ENCODE measurements at regions not wholly inside any gene's neighbourhood (a gene's known extent, or its start where the extent isn't known, plus 50 kb on each side); places are given as distances from the start of the nearest gene placed in this dataset.

DNA sequence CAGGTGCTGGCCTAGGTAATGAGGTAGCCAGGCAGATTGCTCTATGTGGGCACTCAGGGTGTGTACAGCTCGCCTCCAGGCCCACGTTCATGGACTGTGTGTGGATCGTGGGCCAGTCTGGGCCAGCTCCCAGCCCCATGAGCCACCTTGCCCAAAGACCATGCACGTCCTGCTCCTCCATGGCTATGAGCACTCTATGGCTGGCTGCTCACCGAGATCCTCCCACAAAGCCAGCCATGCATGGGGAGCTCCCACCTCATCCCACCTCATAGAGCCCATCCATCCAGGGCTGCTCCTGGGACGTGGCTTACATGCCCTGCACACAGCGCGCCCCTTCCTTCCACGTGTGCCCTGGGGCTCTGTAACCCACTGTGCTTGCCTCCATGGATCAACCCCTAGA lies 262.5 kb upstream of the IRX1 start:
- H3K27ac Mint-ChIP-seq (ENCODE audit: unreplicated experiment): no peak overlapping the region
- TF ChIP-seq, protein P1, sequence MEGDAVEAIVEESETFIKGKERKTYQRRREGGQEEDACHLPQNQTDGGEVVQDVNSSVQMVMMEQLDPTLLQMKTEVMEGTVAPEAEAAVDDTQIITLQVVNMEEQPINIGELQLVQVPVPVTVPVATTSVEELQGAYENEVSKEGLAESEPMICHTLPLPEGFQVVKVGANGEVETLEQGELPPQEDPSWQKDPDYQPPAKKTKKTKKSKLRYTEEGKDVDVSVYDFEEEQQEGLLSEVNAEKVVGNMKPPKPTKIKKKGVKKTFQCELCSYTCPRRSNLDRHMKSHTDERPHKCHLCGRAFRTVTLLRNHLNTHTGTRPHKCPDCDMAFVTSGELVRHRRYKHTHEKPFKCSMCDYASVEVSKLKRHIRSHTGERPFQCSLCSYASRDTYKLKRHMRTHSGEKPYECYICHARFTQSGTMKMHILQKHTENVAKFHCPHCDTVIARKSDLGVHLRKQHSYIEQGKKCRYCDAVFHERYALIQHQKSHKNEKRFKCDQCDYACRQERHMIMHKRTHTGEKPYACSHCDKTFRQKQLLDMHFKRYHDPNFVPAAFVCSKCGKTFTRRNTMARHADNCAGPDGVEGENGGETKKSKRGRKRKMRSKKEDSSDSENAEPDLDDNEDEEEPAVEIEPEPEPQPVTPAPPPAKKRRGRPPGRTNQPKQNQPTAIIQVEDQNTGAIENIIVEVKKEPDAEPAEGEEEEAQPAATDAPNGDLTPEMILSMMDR (IDR thresholded peaks at IDR 0.05; ENCODE audit: partially characterized antibody, unreplicated experiment): no peak
- H3K36me3 Mint-ChIP-seq (ENCODE audit: unreplicated experiment): no peaks in the 10 kb centered on the region
- DNase-seq: no peak
- no peaks in the 10 kb centered on the region for H3K4me1 Mint-ChIP-seq (ENCODE audit: low read depth, unreplicated experiment)
- H3K4me3 Mint-ChIP-seq (ENCODE audit: unreplicated experiment): no peak overlapping the region
- H3K27me3 Mint-ChIP-seq (ENCODE audit: unreplicated experiment): peaks cover 4% of the 10 kb centered on the region
- H3K9me3 Mint-ChIP-seq (ENCODE audit: unreplicated experiment): peaks cover 3% of the 10 kb centered on the region

DNA sequence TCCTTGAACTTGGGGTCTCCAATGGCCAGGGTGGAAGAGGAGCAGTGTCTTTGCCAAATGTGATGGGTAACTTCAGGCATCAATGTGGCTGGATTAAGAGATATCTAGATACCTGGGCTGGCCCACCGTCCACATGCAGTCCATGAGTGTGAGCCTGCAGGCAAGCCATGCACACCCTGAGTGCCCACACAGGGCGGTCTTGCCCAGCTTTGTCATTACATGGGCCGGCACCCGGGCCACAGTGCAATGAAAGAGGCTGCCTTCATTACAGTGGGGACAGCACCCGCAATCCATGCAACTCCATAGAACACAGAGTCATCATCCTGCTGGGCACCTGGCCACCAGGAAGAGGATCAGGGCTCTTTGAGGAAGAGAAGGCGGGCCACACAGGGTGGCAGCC lies 263.8 kb upstream of the IRX1 start:
- Mint-ChIP-seq H3K9me3 (ENCODE audit: unreplicated experiment) (peaks cover 3% of the 10 kb centered on the region), H3K4me3 (ENCODE audit: unreplicated experiment) (no peak overlapping the region), H3K36me3 (ENCODE audit: unreplicated experiment) (no peaks in the 10 kb centered on the region), H3K4me1 (ENCODE audit: low read depth, unreplicated experiment) (no peaks in the 10 kb centered on the region), H3K27ac (ENCODE audit: unreplicated experiment) (no peak overlapping the region), H3K27me3 (ENCODE audit: unreplicated experiment) (peaks cover 4% of the 10 kb centered on the region)
- DNase-seq: no peak
- TF ChIP-seq, protein P1 (IDR thresholded peaks at IDR 0.05; ENCODE audit: partially characterized antibody, unreplicated experiment): no peak

DNA sequence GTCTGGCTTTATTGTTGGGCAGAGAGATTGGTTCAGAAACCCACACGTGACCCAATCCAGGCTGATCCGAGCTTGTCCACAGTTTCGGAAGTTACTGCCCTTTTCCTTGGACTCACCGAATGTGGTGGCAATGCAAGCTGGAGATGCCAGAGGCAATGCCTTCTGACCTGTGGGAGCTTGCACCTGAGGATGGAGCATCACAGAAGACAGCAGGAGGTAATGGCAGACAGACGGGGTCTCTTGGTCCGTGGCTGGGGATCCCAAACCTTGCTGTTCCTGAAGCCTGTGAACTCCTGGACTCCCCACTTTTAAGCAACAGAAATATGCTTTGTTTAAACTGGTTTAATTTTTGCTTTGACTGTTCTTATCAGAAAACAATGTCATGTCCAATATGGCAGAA lies 265.2 kb upstream of the IRX1 start:
- H3K36me3 Mint-ChIP-seq (ENCODE audit: unreplicated experiment): no peaks in the 10 kb centered on the region
- peaks cover 3% of the 10 kb centered on the region for H3K9me3 Mint-ChIP-seq (ENCODE audit: unreplicated experiment)
- TF ChIP-seq, protein P1 (IDR thresholded peaks at IDR 0.05; ENCODE audit: partially characterized antibody, unreplicated experiment): no peak
- H3K27ac Mint-ChIP-seq (ENCODE audit: unreplicated experiment): no peak overlapping the region
- H3K27me3 Mint-ChIP-seq (ENCODE audit: unreplicated experiment): peaks cover 4% of the 10 kb centered on the region
- no peak for DNase-seq
- H3K4me1 Mint-ChIP-seq (ENCODE audit: low read depth, unreplicated experiment): peaks cover 2% of the 10 kb centered on the region
- no peak overlapping the region for H3K4me3 Mint-ChIP-seq (ENCODE audit: unreplicated experiment)

DNA sequence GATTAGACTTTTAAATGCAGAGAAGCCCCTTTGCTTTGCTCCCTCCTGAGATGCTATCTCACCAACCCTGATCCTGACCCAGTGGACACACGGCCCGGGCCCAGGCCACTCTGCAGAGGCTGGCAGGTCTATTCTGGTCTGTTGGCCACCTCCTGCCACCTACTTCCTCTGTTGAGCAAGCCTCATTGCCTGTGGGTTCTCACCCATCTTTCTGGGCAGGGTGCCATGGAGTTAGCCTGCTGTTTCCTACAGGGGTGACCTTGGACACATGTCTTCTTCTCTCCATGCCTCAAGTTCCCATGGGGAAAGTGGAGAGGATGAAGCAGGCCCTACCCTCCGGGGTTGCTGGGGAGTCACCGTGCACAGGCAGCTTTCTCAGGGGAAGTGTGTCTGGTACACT lies 266.2 kb upstream of the IRX1 start:
- Mint-ChIP-seq H3K9me3 (ENCODE audit: unreplicated experiment) (peaks cover 3% of the 10 kb centered on the region), H3K27me3 (ENCODE audit: unreplicated experiment) (peaks cover 4% of the 10 kb centered on the region), H3K4me3 (ENCODE audit: unreplicated experiment) (no peak overlapping the region), H3K27ac (ENCODE audit: unreplicated experiment) (no peak overlapping the region), H3K4me1 (ENCODE audit: low read depth, unreplicated experiment) (peaks cover 2% of the 10 kb centered on the region), H3K36me3 (ENCODE audit: unreplicated experiment) (no peaks in the 10 kb centered on the region)
- no peak for DNase-seq
- TF ChIP-seq, protein P1 (IDR thresholded peaks at IDR 0.05; ENCODE audit: partially characterized antibody, unreplicated experiment): no peak

DNA sequence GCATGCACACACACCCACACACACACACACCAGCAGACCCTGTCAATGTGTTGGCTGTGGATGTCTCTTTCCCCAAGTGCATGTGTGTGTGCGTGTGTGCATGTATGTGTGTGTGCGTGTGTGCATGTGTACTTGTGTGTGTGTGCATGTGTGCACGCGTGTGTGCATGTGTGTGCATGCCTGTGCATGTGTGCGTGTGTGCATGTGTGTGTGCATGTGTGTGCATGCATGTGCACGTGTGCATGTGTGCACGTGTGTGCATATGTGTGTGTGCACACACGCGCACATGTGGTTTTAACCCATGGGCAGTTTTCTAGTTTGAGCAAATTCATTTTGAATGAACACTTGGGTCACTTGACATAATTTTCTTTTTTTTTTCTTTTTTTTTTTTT lies 268.8 kb upstream of the IRX1 start:
- Mint-ChIP-seq H3K9me3 (ENCODE audit: unreplicated experiment) (peaks cover 3% of the 10 kb centered on the region), H3K27me3 (ENCODE audit: unreplicated experiment) (no peaks in the 10 kb centered on the region), H3K27ac (ENCODE audit: unreplicated experiment) (no peak overlapping the region), H3K36me3 (ENCODE audit: unreplicated experiment) (no peaks in the 10 kb centered on the region), H3K4me3 (ENCODE audit: unreplicated experiment) (no peak overlapping the region), H3K4me1 (ENCODE audit: low read depth, unreplicated experiment) (peaks cover 2% of the 10 kb centered on the region)
- TF ChIP-seq, protein P1 (IDR thresholded peaks at IDR 0.05; ENCODE audit: partially characterized antibody, unreplicated experiment): no peak
- DNase-seq: no peak

All from glutamatergic neuron (in vitro differentiated cells).